ENCODE measurements at regions not wholly inside any gene's neighbourhood (a gene's known extent, or its start where the extent isn't known, plus 50 kb on each side); places are given as distances from the start of the nearest gene placed in this dataset.

- TF ChIP-seq, protein P1, sequence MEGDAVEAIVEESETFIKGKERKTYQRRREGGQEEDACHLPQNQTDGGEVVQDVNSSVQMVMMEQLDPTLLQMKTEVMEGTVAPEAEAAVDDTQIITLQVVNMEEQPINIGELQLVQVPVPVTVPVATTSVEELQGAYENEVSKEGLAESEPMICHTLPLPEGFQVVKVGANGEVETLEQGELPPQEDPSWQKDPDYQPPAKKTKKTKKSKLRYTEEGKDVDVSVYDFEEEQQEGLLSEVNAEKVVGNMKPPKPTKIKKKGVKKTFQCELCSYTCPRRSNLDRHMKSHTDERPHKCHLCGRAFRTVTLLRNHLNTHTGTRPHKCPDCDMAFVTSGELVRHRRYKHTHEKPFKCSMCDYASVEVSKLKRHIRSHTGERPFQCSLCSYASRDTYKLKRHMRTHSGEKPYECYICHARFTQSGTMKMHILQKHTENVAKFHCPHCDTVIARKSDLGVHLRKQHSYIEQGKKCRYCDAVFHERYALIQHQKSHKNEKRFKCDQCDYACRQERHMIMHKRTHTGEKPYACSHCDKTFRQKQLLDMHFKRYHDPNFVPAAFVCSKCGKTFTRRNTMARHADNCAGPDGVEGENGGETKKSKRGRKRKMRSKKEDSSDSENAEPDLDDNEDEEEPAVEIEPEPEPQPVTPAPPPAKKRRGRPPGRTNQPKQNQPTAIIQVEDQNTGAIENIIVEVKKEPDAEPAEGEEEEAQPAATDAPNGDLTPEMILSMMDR (IDR thresholded peaks at IDR 0.05; ENCODE audit: low read length) = no peak
- no peak for TF ChIP-seq EZH2 (optimal IDR thresholded peaks at IDR 0.05; ENCODE audit: low read depth, low read length)
- TF ChIP-seq EZH2phosphoT487 (IDR thresholded peaks at IDR 0.05; ENCODE audit: low read length) = no peak
Observed at GRCh38 chr1:81325397-81325796, 475.3 kb upstream of the ADGRL2 start.

Measured in MM.1S (cell line).